ENCODE measurements at regions not wholly inside any gene's neighbourhood (a gene's known extent, or its start where the extent isn't known, plus 50 kb on each side); places are given as distances from the start of the nearest gene placed in this dataset.
"Not testable (repeated sequence)": the region's sequence is repeated elsewhere in the genome, so short reads cannot be mapped to it uniquely, and the experiment has no call there.

- TF ChIP-seq CTCF (IDR thresholded peaks at IDR 0.05; ENCODE audit: extremely low read depth in 1 of 2, insufficient read depth in 1 of 2, low read depth in 1 of 2, low read length in 2 of 2); POLR2A (IDR thresholded peaks at IDR 0.05; ENCODE audit: low read depth, low read length): not testable (repeated sequence)
Observed at GRCh38 chr1:100814938-100815337, 79.7 kb downstream of the EXTL2 start.

Data from endothelial cell of umbilical vein (primary cell).